ENCODE measurements at regions not wholly inside any gene's neighbourhood (a gene's known extent, or its start where the extent isn't known, plus 50 kb on each side); places are given as distances from the start of the nearest gene placed in this dataset.

GRCh38 chr4:75142850-75143249 is 209.9 kb downstream of the PARM1 start:
- no peak for DNase-seq (ENCODE audit: low read depth, low spot score)
- POLR2A ChIA-PET, result no interaction called here
- TF ChIP-seq GATA2 (IDR thresholded peaks at IDR 0.05; ENCODE audit: insufficient read depth, insufficient read length, low read depth, low read length) (no peak), MYC (IDR thresholded peaks at IDR 0.05; ENCODE audit: low read depth, low read length) (no peak), MAX (IDR thresholded peaks at IDR 0.05; ENCODE audit: insufficient read depth, insufficient read length) (no peak), CTCF (IDR thresholded peaks at IDR 0.05; ENCODE audit: extremely low read depth in 1 of 2, insufficient read depth in 1 of 2, low read depth in 1 of 2, low read length in 2 of 2) (no peak), POLR2A (IDR thresholded peaks at IDR 0.05; ENCODE audit: low read depth, low read length) (no peak), FOS (IDR thresholded peaks at IDR 0.05; ENCODE audit: borderline replicate concordance, insufficient read depth, low read length) (no peak), JUN (IDR thresholded peaks at IDR 0.05; ENCODE audit: borderline replicate concordance, insufficient read depth, insufficient read length, low read depth) (no peak), EZH2 (IDR thresholded peaks at IDR 0.05; ENCODE audit: borderline replicate concordance, low read depth, low read length, severe bottlenecking) (no peak), POLR2AphosphoS5 (IDR thresholded peaks at IDR 0.05; ENCODE audit: insufficient read depth, low read depth, low read length) (no peak)
- no peak overlapping the region for H3K4me3 ChIP-seq (replicated peaks in 1 of 3; ENCODE audit: insufficient read depth in 1 of 3, low read depth in 1 of 3, low read length in 3 of 3)
- H3K9me3 ChIP-seq (replicated peaks; ENCODE audit: control insufficient read depth, insufficient read depth, low read length), result no peaks in the 10 kb centered on the region
- no peaks in the 10 kb centered on the region for H3K4me1 ChIP-seq (ENCODE audit: control insufficient read depth, extremely low read depth, insufficient read depth, low read length)
- H3K4me2 ChIP-seq (ENCODE audit: insufficient read depth, low read length), result no peak overlapping the region
- dilution Hi-C loops (cut with MboI; ENCODE audit: extremely low pct_ligation_motif_present, low sequenced_read_pairs) (no loop called here), intact Hi-C loops (cut with micrococcal nuclease) (no loop called here)
- H2AFZ ChIP-seq (ENCODE audit: low read depth, low read length), result no peak overlapping the region
- H3K9me1 ChIP-seq (replicated peaks; ENCODE audit: control insufficient read depth, extremely low read depth, insufficient read depth, low read length), result no peaks in the 10 kb centered on the region
- H4K20me1 ChIP-seq (replicated peaks; ENCODE audit: control insufficient read depth, extremely low read depth, insufficient read depth, low read length), result no peaks in the 10 kb centered on the region
- no peaks in the 10 kb centered on the region for H3K79me2 ChIP-seq (ENCODE audit: control insufficient read depth, insufficient read depth, low read length)
- no TSS peak for BruUV-seq (replicated peaks)
- no peak overlapping the region for H3K9ac ChIP-seq (replicated peaks; ENCODE audit: extremely low read depth, insufficient read depth, low read length)
- no peaks in the 10 kb centered on the region for H3K27me3 ChIP-seq (ENCODE audit: control insufficient read depth in 2 of 2, insufficient read depth in 2 of 2, low read length in 2 of 2)
- CTCF ChIA-PET, result no interaction called here
- no peak overlapping the region for H3K27ac ChIP-seq (ENCODE audit: insufficient read depth, low read depth, low read length)
- no peak for FAIRE-seq
- H3K36me3 ChIP-seq (ENCODE audit: control insufficient read depth in 2 of 2, extremely low read depth in 1 of 2, insufficient read depth in 2 of 2, low read length in 2 of 2), result no peaks in the 10 kb centered on the region

All from endothelial cell of umbilical vein (primary cell).